Hypothalamus (tissue), 51 donors: ENCODE measurements at regions not wholly inside any gene's neighbourhood (a gene's known extent, or its start where the extent isn't known, plus 50 kb on each side); places are given as distances from the start of the nearest gene placed in this dataset.
"Not testable (repeated sequence)": the region's sequence is repeated elsewhere in the genome, so short reads cannot be mapped to it uniquely, and the experiment has no call there.

ENCODE experiments used
- DNase-seq, 51 donors: peaks; one replicate each; lab custom pipeline; 2025; lab: John Stamatoyannopoulos, UW

- not testable (repeated sequence) for DNase-seq
Measured at GRCh38 chr2:94576486-94576885, 294.7 kb upstream of the TEKT4 start.

GRCh38 chr2:94577160-94577559 is 294.1 kb upstream of the TEKT4 start:
- not testable (repeated sequence) for DNase-seq

GRCh38 chr2:94579221-94579620 is 292.0 kb upstream of the TEKT4 start:
- not testable (repeated sequence) for DNase-seq

DNA sequence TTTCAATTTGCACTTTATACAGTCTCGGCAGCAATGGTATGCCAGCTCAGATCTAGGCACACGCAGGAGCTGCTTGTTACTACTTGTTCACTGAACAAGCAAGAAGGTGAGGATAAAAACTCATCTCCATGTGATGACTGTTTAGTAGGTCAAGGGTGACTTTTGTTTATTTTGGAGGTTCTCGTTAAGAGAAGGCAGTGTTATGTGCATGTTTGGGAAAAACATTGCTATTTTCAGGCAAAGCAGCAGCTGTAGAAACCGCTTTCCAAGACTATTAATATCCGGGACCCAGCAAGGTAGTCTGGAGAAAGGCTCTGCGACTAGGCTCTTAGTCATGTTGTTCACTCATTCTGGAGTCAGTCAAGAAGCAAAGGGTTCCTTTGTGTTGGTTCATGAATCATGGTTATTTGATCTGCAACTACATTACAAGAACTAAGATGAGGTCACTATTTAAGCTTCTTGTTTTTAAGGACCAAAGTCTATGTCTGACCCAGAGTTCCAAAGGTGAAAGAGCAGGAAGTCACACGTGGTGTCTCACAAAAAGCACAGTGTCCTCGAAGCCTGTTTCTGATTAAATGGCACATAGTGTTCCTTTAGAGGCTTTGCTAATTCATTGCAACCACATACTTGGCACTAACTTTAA is 288.0 kb upstream of the TEKT4 start:
- not testable (repeated sequence) for DNase-seq

DNA sequence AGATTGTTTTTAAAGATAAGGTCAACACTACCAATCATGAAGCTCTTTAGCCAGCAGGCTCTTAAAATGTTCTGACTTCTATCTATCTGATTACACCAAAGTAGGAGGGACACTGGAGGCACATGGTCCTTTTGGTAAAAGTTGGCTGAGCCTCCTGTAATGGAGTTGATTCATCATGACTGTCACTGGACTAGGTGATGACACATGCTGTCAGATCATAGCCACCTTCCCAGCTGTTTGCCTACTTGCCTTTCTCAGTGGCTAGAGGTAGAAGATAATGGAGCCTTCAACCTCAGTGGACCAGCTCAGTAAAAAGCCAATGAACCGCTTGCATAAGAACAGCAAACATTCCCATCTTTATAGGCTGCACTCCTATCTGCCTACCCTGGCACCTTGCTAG is 286.7 kb upstream of the TEKT4 start:
- DNase-seq, result not testable (repeated sequence)

DNA sequence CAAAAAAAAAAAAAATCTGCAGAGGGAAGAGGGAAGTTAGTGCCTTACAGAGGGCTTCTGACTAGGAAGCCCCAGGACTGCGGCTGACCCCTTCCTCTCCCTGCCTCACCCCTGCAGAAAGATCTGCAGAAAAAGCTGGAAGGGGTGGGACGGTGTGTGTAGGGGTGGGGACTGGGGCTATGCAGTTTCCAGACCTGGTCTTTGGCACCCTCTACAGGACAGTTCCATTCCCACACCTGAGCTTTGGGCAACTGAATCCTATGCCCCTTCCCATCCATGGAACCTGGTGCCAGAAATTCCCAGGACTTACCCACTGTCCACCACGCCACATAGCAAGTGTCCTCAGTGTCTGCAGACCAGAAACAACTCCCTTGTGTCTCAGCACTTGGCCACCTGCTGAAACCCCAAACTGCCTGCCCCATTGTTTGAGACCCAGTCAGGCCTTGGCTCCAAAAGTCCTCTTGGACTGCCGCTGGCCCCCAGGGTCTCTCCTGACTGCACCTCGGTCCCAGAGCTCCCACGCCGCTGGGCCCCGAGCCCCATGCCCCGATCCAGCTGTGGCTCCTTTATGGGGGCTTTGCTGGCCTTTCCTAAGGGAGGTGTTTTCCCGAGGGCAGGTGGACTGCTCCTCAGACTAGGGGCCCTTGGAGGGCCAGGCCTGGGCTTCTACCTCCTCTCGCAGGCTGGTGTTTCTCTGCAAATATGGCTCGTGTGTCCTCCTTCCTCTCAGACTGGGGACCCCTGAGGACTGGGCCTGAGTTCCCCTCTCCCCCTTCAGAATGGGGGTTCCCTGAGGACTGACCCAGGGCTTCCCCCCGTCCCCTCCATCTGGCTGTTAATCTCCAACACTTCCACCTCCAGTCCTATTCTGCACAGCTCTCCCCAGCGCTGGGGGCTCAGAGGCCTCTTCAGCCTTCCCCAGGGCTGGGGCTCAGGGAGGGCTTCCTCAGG is 284.9 kb upstream of the TEKT4 start:
- DNase-seq, result peak in 11 of 51 donors; percentile 0 to 42 (median 5)

DNA sequence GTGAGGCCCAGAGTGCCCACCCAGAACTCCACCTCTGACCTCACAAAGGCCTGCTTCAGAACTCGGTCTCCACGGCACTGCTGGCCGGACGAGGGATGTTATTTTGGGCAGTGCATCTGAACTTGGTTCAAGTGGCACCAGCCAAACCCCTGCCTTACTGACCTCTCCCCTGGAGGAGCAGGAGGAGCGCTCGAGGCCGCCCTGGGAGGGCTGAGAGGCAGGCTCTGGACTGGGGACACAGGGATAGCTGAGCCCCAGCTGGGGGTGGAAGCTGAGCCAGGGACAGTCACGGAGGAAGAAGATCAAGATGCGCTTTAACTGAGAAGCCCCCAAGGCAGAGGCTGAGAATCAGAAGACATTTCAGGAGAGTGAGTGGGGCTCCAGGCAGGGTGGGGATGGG is 284.2 kb upstream of the TEKT4 start:
- DNase-seq, result not testable (repeated sequence)

GRCh38 chr2:94594019-94594836 is 277.0 kb upstream of the TEKT4 start:
- DNase-seq, result not testable (repeated sequence)

DNA sequence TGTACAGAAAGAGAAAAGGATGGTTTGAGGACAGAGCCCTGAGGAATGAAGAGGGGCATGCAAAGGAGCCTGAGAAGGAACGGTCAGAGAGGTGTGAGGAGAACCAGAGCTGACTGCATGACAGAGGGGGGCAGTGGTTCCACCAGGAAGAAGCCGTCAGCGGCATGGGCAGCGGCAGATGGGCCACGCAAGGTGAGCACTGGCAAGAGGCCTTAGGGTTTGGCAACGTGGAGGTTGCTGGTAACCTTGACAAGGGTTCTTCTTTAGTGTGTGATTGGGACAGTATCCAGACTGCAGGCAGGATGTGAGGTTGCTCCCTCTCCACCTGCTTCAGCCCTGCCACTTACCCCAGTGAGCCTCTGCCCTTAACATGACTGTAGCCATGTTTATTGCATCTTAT is 275.3 kb upstream of the TEKT4 start:
- DNase-seq, result not testable (repeated sequence)

DNA sequence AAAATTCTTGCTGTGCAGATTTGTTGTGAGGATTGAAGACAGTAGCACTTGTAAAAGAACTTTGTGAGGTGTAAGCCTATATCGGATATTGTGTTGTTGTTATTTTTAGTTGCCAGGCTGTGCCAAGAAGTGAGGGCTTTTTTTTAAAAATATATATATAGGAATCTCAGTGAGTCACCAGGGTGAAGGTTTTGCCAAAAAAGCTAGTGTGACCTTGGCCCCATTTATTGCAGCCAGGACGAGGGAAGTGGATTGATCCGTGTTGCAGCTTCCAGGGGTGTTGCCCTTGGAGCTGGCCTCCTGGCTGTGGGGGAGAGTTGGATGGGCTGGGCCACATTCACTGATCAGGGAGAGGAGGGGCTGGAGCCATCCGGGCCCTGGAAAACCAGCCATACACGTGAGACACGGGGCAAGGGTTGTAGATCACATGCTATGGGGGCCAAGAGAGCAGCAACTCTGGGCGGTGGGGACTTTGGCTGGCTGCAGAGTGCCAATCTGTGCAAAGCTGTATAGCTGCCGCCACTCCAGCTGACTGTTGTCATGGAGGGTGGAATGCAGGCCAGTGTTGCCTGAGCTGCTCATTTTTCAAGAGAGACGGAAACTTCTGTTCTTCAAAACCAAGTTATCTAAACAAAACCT is 273.0 kb upstream of the TEKT4 start:
- DNase-seq, result peak in 2 of 51 donors; percentile 9 to 12

- DNase-seq, result not testable (repeated sequence)
Measured at GRCh38 chr2:94600929-94601328, 270.3 kb upstream of the TEKT4 start.

GRCh38 chr2:94602466-94602865 is 268.8 kb upstream of the TEKT4 start:
- no peak for DNase-seq

DNA sequence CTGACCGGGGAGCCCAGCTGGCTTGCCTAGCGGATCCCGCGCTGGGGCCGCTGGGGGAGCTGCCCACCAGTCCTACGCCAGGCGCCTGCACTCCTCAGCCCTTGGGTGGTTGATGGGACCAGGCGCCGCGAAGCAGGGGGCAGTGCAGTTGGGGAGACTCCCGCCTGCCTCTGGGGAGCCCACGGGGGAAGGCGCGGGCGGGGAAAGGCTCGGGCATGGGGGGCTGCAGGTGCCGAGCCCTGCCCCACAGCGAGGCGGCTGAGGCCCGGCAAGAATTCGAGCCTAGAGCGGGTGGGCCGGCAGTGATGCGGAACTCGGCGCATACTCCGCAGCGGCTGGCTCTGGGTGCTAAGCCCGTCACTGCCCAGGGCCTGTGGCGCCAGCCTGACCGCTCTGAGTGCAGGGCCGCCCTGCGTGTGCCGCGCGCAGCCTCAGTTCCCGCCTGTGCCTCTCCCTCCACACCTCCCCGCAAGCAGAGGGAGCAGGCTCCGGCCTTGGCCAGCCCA is 249.1 kb upstream of the TEKT4 start:
- DNase-seq, result peak in 1 of 51 donors; percentile 5

- peak in 1 of 51 donors; percentile 3 for DNase-seq
Measured at GRCh38 chr2:94628953-94629352, 242.3 kb upstream of the TEKT4 start.

DNA sequence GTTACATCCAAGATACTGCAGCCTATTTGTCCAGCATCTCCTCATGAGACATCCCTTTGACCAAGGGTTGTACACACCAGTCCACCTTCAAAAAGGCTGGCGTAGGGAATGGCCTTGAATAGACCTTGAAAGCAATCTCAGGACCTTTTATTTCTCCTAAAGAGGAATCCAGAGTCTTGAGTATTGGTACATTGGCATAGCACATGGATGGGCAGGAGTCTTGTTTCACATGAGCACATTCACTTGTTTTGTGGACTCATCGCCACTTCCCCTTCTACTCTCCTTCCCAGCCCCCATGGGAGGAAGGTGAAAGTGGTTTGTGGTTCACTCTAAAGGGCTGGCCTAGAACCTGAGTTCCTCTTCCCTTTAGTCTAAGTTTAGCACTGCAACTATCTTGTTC is 229.8 kb upstream of the TEKT4 start:
- DNase-seq, result not testable (repeated sequence)

DNA sequence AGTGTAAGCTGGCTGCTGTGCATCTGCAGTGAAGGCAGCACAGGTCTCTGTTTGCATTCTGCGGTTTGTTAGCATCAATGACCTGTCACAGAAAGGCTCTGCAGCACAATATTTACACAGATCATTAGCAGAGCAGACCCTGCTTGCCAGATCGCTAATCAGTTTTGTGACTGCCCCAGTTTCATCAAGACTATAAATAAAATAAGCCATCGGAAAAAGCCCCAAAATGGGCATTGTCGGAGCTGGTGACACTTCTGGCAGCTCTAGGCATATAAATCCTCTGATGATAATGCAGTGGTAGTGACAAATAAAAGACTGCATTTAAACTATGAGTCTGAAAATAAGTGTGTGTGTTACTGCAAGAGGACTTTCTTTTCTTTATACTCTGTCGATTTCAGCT is 219.1 kb upstream of the TEKT4 start:
- not testable (repeated sequence) for DNase-seq

DNA sequence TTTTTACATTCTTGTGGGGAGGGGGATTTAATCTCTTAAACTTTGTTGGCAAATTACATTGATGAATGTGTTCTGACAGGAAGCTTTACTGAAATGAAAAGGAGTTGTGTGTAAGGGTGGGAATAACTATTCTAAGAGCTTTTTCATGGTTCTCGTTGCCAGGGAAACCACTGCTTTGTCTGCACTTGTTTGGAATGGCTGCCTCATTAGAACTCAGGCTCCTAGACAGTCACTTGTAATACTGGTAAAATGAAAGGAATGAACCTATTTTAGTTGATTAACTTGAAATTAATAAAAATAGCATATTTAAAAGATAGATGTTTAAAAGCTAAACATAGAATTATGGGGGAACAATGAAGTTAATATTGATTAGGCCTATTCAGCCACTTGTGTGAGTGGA is 201.4 kb upstream of the TEKT4 start:
- peak in 1 of 51 donors; percentile 1 for DNase-seq

GRCh38 chr2:94694236-94694635 is 177.0 kb upstream of the TEKT4 start:
- not testable (repeated sequence) for DNase-seq

GRCh38 chr2:94708982-94709381 is 162.2 kb upstream of the TEKT4 start:
- not testable (repeated sequence) for DNase-seq

GRCh38 chr2:94725543-94725942 is 145.7 kb upstream of the TEKT4 start:
- no peak for DNase-seq
